ENCODE measurements at regions not wholly inside any gene's neighbourhood (a gene's known extent, or its start where the extent isn't known, plus 50 kb on each side); places are given as distances from the start of the nearest gene placed in this dataset.

DNA sequence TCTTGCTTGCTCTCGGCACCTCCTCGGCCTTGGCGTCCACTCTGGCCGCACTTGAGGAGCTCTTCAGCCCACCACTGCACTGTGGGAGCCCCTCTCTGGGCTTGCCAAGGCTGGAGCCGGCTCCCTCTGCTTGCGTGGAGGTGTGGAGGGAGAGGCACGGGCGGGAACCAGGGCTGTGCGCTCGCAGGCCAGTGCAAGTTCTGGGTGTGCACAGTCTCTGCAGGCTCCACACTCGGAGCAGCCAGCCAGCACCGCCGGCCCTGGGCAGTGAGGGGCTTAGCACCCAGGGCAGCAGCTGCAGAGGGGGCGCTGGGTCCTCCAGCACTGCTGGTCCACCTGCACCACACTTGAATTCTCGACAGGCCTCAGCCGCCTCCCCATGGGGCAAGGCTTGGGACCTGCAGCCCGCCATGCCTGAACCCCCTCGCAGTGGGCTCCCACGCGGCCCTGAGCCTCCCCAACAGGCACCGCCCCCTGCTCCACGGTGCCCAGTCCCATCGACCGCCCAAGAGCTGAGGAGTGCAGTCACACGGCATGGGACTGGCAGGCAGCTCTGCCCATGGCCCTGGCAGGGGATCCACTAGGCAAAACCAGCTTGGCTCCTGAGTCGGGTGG, 411.2 kb upstream of the CHAC2 start:
- TF ChIP-seq, protein P1, sequence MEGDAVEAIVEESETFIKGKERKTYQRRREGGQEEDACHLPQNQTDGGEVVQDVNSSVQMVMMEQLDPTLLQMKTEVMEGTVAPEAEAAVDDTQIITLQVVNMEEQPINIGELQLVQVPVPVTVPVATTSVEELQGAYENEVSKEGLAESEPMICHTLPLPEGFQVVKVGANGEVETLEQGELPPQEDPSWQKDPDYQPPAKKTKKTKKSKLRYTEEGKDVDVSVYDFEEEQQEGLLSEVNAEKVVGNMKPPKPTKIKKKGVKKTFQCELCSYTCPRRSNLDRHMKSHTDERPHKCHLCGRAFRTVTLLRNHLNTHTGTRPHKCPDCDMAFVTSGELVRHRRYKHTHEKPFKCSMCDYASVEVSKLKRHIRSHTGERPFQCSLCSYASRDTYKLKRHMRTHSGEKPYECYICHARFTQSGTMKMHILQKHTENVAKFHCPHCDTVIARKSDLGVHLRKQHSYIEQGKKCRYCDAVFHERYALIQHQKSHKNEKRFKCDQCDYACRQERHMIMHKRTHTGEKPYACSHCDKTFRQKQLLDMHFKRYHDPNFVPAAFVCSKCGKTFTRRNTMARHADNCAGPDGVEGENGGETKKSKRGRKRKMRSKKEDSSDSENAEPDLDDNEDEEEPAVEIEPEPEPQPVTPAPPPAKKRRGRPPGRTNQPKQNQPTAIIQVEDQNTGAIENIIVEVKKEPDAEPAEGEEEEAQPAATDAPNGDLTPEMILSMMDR (conservative IDR thresholded peaks at IDR 0.05): no peak
- peaks cover 9% of the 10 kb centered on the region for H3K9me3 ChIP-seq (ENCODE audit: control insufficient read depth, low read length)

DNA sequence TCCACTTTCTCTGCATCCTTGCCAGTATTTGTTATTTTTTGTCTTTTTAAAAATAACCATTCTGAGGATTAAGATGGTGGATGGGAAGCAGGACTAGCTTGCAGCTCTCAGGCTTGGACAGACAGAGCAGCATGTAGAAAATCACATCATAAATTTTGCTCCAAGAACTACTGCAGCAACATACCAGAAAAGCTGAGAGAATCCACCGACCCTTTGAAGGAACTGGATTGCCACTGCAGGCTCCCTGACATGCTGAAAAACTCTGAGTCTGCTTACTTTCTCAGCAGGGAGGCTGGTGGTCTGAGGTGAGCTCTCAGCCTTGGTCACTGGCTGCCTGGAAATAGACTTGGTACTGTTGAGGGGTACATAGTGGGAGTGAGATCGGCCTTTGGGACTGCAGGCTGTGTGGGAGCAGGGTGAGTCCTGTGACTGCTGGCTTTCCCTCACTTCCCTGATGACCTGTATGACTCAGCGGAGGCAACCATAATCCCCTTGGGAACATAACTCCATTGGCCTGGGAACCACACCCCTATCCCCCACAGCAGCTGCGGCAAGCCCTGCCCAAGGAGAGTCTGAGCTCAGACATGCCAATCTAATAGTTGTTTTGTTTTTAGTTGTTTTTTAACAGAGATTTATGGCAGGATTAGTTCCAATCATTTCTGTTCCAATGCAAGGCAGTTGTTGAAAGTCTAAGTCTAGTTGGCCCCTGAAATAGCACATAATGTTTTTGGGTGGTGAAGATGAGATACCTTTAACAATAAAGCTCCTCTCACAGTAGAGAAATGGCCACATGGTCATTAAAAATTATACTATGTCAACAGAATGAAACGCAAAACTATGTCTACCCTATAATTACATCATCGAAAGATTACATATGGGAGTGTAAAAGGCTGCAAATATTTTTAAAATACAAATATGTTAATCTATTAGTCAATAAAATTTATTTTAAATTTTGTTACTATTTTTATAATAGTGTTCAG, 414.2 kb upstream of the CHAC2 start:
- no peak overlapping the region for H3K27ac ChIP-seq (ENCODE audit: low read depth, low read length)
- H3K9me3 ChIP-seq (ENCODE audit: control insufficient read depth, low read length): peaks cover 5% of the 10 kb centered on the region
- H3K4me1 ChIP-seq (ENCODE audit: control insufficient read depth, insufficient read depth, low read length): no peaks in the 10 kb centered on the region
- WGBS, 2 experiments (ENCODE audit: insufficient coverage in 1 of 2, insufficient read length in 1 of 2): 67 to 88% methylated on average over 1 to 4 of the region's 6 CpGs
- DNase-seq: peak; percentile 78
- H3K27me3 ChIP-seq (ENCODE audit: control insufficient read depth, insufficient read depth, low read length, poor library complexity, severe bottlenecking): no peaks in the 10 kb centered on the region
- TF ChIP-seq, protein P1 (conservative IDR thresholded peaks at IDR 0.05): no peak
- Mint-ChIP-seq H3K27me3 (ENCODE audit: insufficient read depth) (no peaks in the 10 kb centered on the region), H3K4me3 (no peak overlapping the region), H3K9me3 (peaks cover 35% of the 10 kb centered on the region), H3K36me3 (ENCODE audit: low read depth) (no peaks in the 10 kb centered on the region), H3K4me1 (no peaks in the 10 kb centered on the region), H3K27ac (peak overlapping the region; percentile 84)
- no peak overlapping the region for H3K4me3 ChIP-seq (ENCODE audit: low read length)
- H3K9ac ChIP-seq (ENCODE audit: extremely low read depth, low read length, poor library complexity, severe bottlenecking): no peak overlapping the region
- no peaks in the 10 kb centered on the region for H3K36me3 ChIP-seq (ENCODE audit: control insufficient read depth, insufficient read depth, low read length)

More for the DNA sequence above, 411.2 kb upstream of the CHAC2 start:
- Mint-ChIP-seq H3K27me3 (ENCODE audit: insufficient read depth) (no peaks in the 10 kb centered on the region), H3K36me3 (ENCODE audit: low read depth) (no peaks in the 10 kb centered on the region), H3K4me3 (no peak overlapping the region), H3K4me1 (no peaks in the 10 kb centered on the region), H3K27ac (no peak overlapping the region), H3K9me3 (peaks cover 41% of the 10 kb centered on the region)
- Histone ChIP-seq H3K27me3 (ENCODE audit: control insufficient read depth, insufficient read depth, low read length, poor library complexity, severe bottlenecking) (no peaks in the 10 kb centered on the region), H3K9ac (ENCODE audit: extremely low read depth, low read length, poor library complexity, severe bottlenecking) (no peak overlapping the region), H3K4me1 (ENCODE audit: control insufficient read depth, insufficient read depth, low read length) (no peaks in the 10 kb centered on the region), H3K27ac (ENCODE audit: low read depth, low read length) (no peak overlapping the region), H3K36me3 (ENCODE audit: control insufficient read depth, insufficient read depth, low read length) (no peaks in the 10 kb centered on the region), H3K4me3 (ENCODE audit: low read length) (no peak overlapping the region)
- DNase-seq: peak; percentile 49
- WGBS, 2 experiments (ENCODE audit: insufficient coverage in 1 of 2, insufficient read length in 1 of 2): 94 to 96% methylated on average over 5 to 26 of the region's 26 CpGs

DNA sequence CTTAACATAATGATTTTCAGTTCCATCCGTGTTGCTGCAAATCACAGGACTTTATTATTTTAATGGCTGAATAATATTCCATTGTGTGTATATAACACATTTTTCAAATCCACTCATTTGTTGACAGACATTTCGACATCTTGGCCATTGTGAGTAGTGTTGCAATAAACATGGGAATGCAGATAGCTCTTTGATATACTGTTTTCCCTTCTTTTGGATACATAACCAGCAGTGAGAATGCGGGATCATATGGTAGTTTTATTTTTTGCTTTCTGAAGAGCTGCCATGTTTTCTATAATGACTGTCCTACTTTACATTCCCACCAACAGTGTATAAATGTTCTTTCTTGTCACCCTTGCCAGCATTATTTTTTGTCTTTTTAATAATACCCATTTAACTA, 420.3 kb upstream of the CHAC2 start:
- 88% methylated on average over 2 of the region's 3 CpGs; no CpG with 5 or more reads in 1 of the 2 experiments for WGBS, 2 experiments (ENCODE audit: insufficient coverage in 1 of 2, insufficient read length in 1 of 2)

More for the DNA sequence above, 420.3 kb upstream of the CHAC2 start:
- Mint-ChIP-seq H3K4me3 (no peak overlapping the region), H3K9me3 (no peaks in the 10 kb centered on the region), H3K27me3 (ENCODE audit: insufficient read depth) (no peaks in the 10 kb centered on the region), H3K4me1 (no peaks in the 10 kb centered on the region), H3K27ac (peak overlapping the region; percentile 2), H3K36me3 (ENCODE audit: low read depth) (no peaks in the 10 kb centered on the region)
- Histone ChIP-seq H3K9ac (ENCODE audit: extremely low read depth, low read length, poor library complexity, severe bottlenecking) (no peak overlapping the region), H3K4me3 (ENCODE audit: low read length) (no peak overlapping the region), H3K9me3 (ENCODE audit: control insufficient read depth, low read length) (no peaks in the 10 kb centered on the region), H3K36me3 (ENCODE audit: control insufficient read depth, insufficient read depth, low read length) (no peaks in the 10 kb centered on the region), H3K27ac (ENCODE audit: low read depth, low read length) (no peak overlapping the region), H3K27me3 (ENCODE audit: control insufficient read depth, insufficient read depth, low read length, poor library complexity, severe bottlenecking) (no peaks in the 10 kb centered on the region), H3K4me1 (ENCODE audit: control insufficient read depth, insufficient read depth, low read length) (no peaks in the 10 kb centered on the region)
- no peak for DNase-seq
- TF ChIP-seq, protein P1 (conservative IDR thresholded peaks at IDR 0.05): no peak
